Activated effector memory CD4-positive, alpha-beta T cell treated with Interleukin-2 at 50 U/mL for 16 hours (primary cell): ENCODE measurements at regions not wholly inside any gene's neighbourhood (a gene's known extent, or its start where the extent isn't known, plus 50 kb on each side); places are given as distances from the start of the nearest gene placed in this dataset.
"Not testable (repeated sequence)": the region's sequence is repeated elsewhere in the genome, so short reads cannot be mapped to it uniquely, and the experiment has no call there.

Experiments used
- DNase-seq: peaks from one replicate; pipeline ENCODE4 v3.0.0-alpha.2; 2020

GRCh38 chr3:43236008-43236407 is 50.3 kb upstream of the SNRK start:
- no peak for DNase-seq

- DNase-seq, result no peak
These were observed 53.3 kb upstream of the SNRK start for GRCh38 chr3:43233062-43233461.

GRCh38 chr3:43231276-43232000 is 54.9 kb upstream of the SNRK start:
- DNase-seq, result no peak

GRCh38 chr3:43229865-43230264 is 56.5 kb upstream of the SNRK start:
- DNase-seq, result not testable (repeated sequence)

- DNase-seq, result not testable (repeated sequence)
These were observed 58.7 kb upstream of the SNRK start for GRCh38 chr3:43227685-43228084.

GRCh38 chr3:43224405-43225073 is 61.8 kb upstream of the SNRK start:
- no peak for DNase-seq

- no peak for DNase-seq
These were observed 62.5 kb upstream of the SNRK start for GRCh38 chr3:43223670-43224364.

GRCh38 chr3:43222590-43222989 is 63.8 kb upstream of the SNRK start:
- no peak for DNase-seq

GRCh38 chr3:43221076-43221475 is 65.3 kb upstream of the SNRK start:
- DNase-seq, result no peak

- DNase-seq, result no peak
These were observed 66.7 kb upstream of the SNRK start for GRCh38 chr3:43219616-43220015.

- DNase-seq, result no peak
These were observed 67.4 kb upstream of the SNRK start for GRCh38 chr3:43218921-43219320.

- no peak for DNase-seq
These were observed 68.2 kb upstream of the SNRK start for GRCh38 chr3:43218156-43218555.

- no peak for DNase-seq
These were observed 68.7 kb upstream of the SNRK start for GRCh38 chr3:43217633-43218032.

- DNase-seq, result no peak
These were observed 69.1 kb upstream of the SNRK start for GRCh38 chr3:43217206-43217605.

- DNase-seq, result no peak
These were observed 70.6 kb upstream of the SNRK start for GRCh38 chr3:43215663-43216275.

GRCh38 chr3:43215138-43215537 is 71.2 kb upstream of the SNRK start:
- DNase-seq, result no peak

- no peak for DNase-seq
These were observed 71.7 kb upstream of the SNRK start for GRCh38 chr3:43214616-43215015.

GRCh38 chr3:43213631-43214030 is 72.7 kb upstream of the SNRK start:
- no peak for DNase-seq

GRCh38 chr3:43212914-43213611 is 73.3 kb upstream of the SNRK start:
- DNase-seq, result no peak

- DNase-seq, result no peak
These were observed 74.7 kb upstream of the SNRK start for GRCh38 chr3:43211681-43212080.

GRCh38 chr3:43210049-43211027 is 76.0 kb upstream of the SNRK start:
- DNase-seq, result no peak

- DNase-seq, result no peak
These were observed 78.7 kb upstream of the SNRK start for GRCh38 chr3:43207628-43208085.
